ENCODE measurements at regions not wholly inside any gene's neighbourhood (a gene's known extent, or its start where the extent isn't known, plus 50 kb on each side); places are given as distances from the start of the nearest gene placed in this dataset.

DNA sequence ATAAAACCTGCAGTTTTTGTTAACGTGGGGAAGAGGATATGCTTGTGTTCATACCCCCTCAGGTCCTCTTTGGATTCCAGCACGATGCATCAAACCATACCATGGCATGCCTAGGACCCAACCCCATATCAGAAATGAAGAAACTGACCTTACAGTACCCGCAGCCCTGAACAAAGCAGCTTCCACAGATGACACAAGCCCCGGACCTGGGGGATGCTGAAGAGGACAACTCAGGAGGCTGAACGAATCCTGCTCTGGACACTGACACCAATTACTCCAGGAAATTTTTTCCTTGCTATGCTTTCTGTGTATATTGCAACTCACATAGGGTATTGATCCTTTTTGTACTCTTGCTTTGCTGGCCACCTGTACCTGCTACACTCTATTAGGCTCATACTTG lies 129.6 kb downstream of the ZNF675 start:
- TF ChIP-seq EZH2 (IDR thresholded peaks at IDR 0.05; ENCODE audit: insufficient read depth, low read length), result no peak
- TF ChIP-seq, protein P1, sequence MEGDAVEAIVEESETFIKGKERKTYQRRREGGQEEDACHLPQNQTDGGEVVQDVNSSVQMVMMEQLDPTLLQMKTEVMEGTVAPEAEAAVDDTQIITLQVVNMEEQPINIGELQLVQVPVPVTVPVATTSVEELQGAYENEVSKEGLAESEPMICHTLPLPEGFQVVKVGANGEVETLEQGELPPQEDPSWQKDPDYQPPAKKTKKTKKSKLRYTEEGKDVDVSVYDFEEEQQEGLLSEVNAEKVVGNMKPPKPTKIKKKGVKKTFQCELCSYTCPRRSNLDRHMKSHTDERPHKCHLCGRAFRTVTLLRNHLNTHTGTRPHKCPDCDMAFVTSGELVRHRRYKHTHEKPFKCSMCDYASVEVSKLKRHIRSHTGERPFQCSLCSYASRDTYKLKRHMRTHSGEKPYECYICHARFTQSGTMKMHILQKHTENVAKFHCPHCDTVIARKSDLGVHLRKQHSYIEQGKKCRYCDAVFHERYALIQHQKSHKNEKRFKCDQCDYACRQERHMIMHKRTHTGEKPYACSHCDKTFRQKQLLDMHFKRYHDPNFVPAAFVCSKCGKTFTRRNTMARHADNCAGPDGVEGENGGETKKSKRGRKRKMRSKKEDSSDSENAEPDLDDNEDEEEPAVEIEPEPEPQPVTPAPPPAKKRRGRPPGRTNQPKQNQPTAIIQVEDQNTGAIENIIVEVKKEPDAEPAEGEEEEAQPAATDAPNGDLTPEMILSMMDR (IDR thresholded peaks at IDR 0.05; ENCODE audit: insufficient read depth, low read depth, low read length), result no peak

Measured in astrocyte (in vitro differentiated cells and primary cell).